PC-3 (cell line): ENCODE measurements at regions not wholly inside any gene's neighbourhood (a gene's known extent, or its start where the extent isn't known, plus 50 kb on each side); places are given as distances from the start of the nearest gene placed in this dataset.

Experiments used
- ATAC-seq: fragments of 200-7000 bp; cut with Tn5 transposase; 2 replicates; pipeline ENCODE4 v1.9.1; 2020; ENCODE audit warnings: mild to moderate bottlenecking, moderate library complexity
- BruUV-seq: library from RNA; stranded (reverse); fragments of 400-500 nt; replicated peaks from 2 replicates; lab custom pipeline; 2021; lab: Mats Ljungman, UMichigan
- CTCF ChIA-PET: fragments of 300-600 bp; sonication (Branson Sonifier 250); formaldehyde crosslinking; loops from one replicate; lab custom pipeline; 2022; ENCODE audit warnings: antibody characterized with exemption; lab: Charles Lee
- POLR2A ChIA-PET: fragments of 300-600 bp; sonication (Branson Sonifier 250); formaldehyde crosslinking; loops from one replicate; lab custom pipeline; 2022; ENCODE audit warnings: antibody characterized with exemption; ENCODE audit not compliant: unreplicated experiment; lab: Charles Lee
- DNase-seq: peaks from one replicate; pipeline ENCODE4 v3.0.0-alpha.2; 2015
- H2AFZ ChIP-seq: fragments of 300-600 bp; sonication (generic); 2 replicates; pipeline ENCODE4 v1.6.0; 2016; ENCODE audit warnings: antibody characterized with exemption, low read length
- H3F3A ChIP-seq: fragments of 300-600 bp; sonication (generic); one replicate; pipeline ENCODE4 v1.6.0; 2017; ENCODE audit warnings: antibody characterized with exemption, low read length, control low read depth, mild to moderate bottlenecking; ENCODE audit not compliant: unreplicated experiment
- H3K27ac ChIP-seq: fragments of 300-600 bp; sonication (generic); 2 replicates; pipeline ENCODE4 v1.5.1; 2016; ENCODE audit warnings: mild to moderate bottlenecking, low read length
- H3K27me3 ChIP-seq: fragments of 300-600 bp; sonication (generic); 2 replicates; pipeline ENCODE4 v1.6.1; 2016; ENCODE audit warnings: low read length, mixed read lengths
- H3K36me3 ChIP-seq: fragments of 300-600 bp; sonication (generic); 2 replicates; pipeline ENCODE4 v1.6.1; 2016; ENCODE audit warnings: low read depth, mixed run types, low read length, mixed read lengths
- H3K4me1 ChIP-seq: fragments of 300-600 bp; sonication (generic); 2 replicates; pipeline ENCODE4 v1.5.1; 2016; ENCODE audit warnings: low read length; ENCODE audit not compliant: insufficient read depth
- H3K4me2 ChIP-seq: fragments of 300-600 bp; sonication (generic); 2 replicates; pipeline ENCODE4 v1.6.0; 2016; ENCODE audit warnings: low read length
- H3K4me3 ChIP-seq: fragments of 300-600 bp; sonication (generic); 2 replicates; pipeline ENCODE4 v1.5.1; 2016; ENCODE audit warnings: mild to moderate bottlenecking, low read length, mixed read lengths
- H3K79me2 ChIP-seq: fragments of 300-600 bp; sonication (generic); 2 replicates; pipeline ENCODE4 v1.6.1; 2017; ENCODE audit warnings: low read length, mixed read lengths
- H3K9ac ChIP-seq: fragments of 300-600 bp; sonication (generic); 2 replicates; pipeline ENCODE4 v1.6.0; 2016; ENCODE audit warnings: mild to moderate bottlenecking, low read length
- H3K9me2 ChIP-seq: fragments of 300-600 bp; sonication (generic); replicated peaks from 2 replicates; pipeline ENCODE4 v1.6.1; 2016; ENCODE audit warnings: mixed run types, low read length, mixed read lengths
- H3K9me3 ChIP-seq: fragments of 300-600 bp; sonication (generic); 2 replicates; pipeline ENCODE4 v1.6.1; 2016; ENCODE audit warnings: low read length, mixed read lengths
- H4K20me1 ChIP-seq: fragments of 300-600 bp; sonication (generic); 2 replicates; pipeline ENCODE4 v1.6.1; 2016; ENCODE audit warnings: low read length, mixed read lengths
- CTCF ChIP-seq: fragments of 300-600 bp; sonication (generic); conservative IDR thresholded peaks from 2 replicates; pipeline ENCODE4 v1.5.1; 2017; ENCODE audit warnings: antibody characterized with exemption, low read depth, mild to moderate bottlenecking, low read length
- EZH2 ChIP-seq: fragments of 300-600 bp; sonication (generic); IDR thresholded peaks from one replicate; pipeline ENCODE4 v1.6.1; 2017; ENCODE audit warnings: antibody characterized with exemption, mild to moderate bottlenecking, low read length; ENCODE audit not compliant: unreplicated experiment
- EZH2phosphoT487 ChIP-seq: fragments of 300-600 bp; sonication (generic); IDR thresholded peaks from 2 replicates; pipeline ENCODE4 v1.6.1; 2018; ENCODE audit warnings: mild to moderate bottlenecking, antibody characterized with exemption, low read length, borderline replicate concordance
- intact Hi-C: fragments of 100-400 bp; cut with micrococcal nuclease; formaldehyde crosslinking; loops from 2 replicates; pipeline ENCODE4 v1.9.0; 2023

- CTCF ChIA-PET = no interaction called here
- Histone ChIP-seq H3K27ac (no peak overlapping the region), H3K4me2 (no peak overlapping the region), H3K4me3 (no peak overlapping the region), H3F3A (no peaks in the 10 kb centered on the region), H3K4me1 (peaks cover 18% of the 10 kb centered on the region), H3K27me3 (peaks cover 47% of the 10 kb centered on the region), H3K36me3 (no peaks in the 10 kb centered on the region), H3K9me3 (no peaks in the 10 kb centered on the region), H4K20me1 (no peaks in the 10 kb centered on the region), H3K79me2 (no peaks in the 10 kb centered on the region), H2AFZ (no peak overlapping the region), H3K9me2 (0 out of 2 replicates have a peak, but pooled peaks cover under 1% of the 10 kb centered on the region), H3K9ac (no peak overlapping the region)
- POLR2A ChIA-PET = no interaction called here
- intact Hi-C loops = no loop called here
- BruUV-seq = no TSS peak
- ATAC-seq (no peak; the same call in 1 of the 2 replicates), DNase-seq (peak; percentile 42)
- TF ChIP-seq CTCF = no peak
- TF ChIP-seq EZH2phosphoT487 = no peak
- no peak for TF ChIP-seq EZH2
These were observed 94.6 kb upstream of the DAAM1 start for GRCh38 chr14:59093902-59094301.

GRCh38 chr14:59096303-59096702, 92.2 kb upstream of the DAAM1 start:
- no TSS peak for BruUV-seq
- Histone ChIP-seq H3K4me3 (no peak overlapping the region), H3K79me2 (no peaks in the 10 kb centered on the region), H3K27ac (no peak overlapping the region), H3K4me1 (peaks cover 18% of the 10 kb centered on the region), H3K4me2 (no peak overlapping the region), H3K9me3 (no peaks in the 10 kb centered on the region), H4K20me1 (no peaks in the 10 kb centered on the region), H3K9ac (no peak overlapping the region), H3K9me2 (peaks cover 7% of the 10 kb centered on the region; the same call in 1 of the 2 replicates), H3K27me3 (peaks cover 42% of the 10 kb centered on the region), H2AFZ (no peak overlapping the region), H3K36me3 (no peaks in the 10 kb centered on the region), H3F3A (no peaks in the 10 kb centered on the region)
- no peak for TF ChIP-seq EZH2phosphoT487
- TF ChIP-seq CTCF = no peak
- no peak for TF ChIP-seq EZH2
- intact Hi-C loops = no loop called here
- ATAC-seq = no peak
- no peak for DNase-seq
- CTCF ChIA-PET = no interaction called here
- POLR2A ChIA-PET = no interaction called here

GRCh38 chr14:59097681-59098080, 90.8 kb upstream of the DAAM1 start:
- DNase-seq = no peak
- Histone ChIP-seq H3K27me3 (peaks cover 42% of the 10 kb centered on the region), H3K9me3 (no peaks in the 10 kb centered on the region), H3F3A (no peaks in the 10 kb centered on the region), H3K27ac (no peak overlapping the region), H3K36me3 (no peaks in the 10 kb centered on the region), H3K9ac (no peak overlapping the region), H2AFZ (no peak overlapping the region), H4K20me1 (no peaks in the 10 kb centered on the region), H3K4me2 (no peak overlapping the region), H3K79me2 (no peaks in the 10 kb centered on the region), H3K9me2 (peaks cover 7% of the 10 kb centered on the region; the same call in 1 of the 2 replicates), H3K4me1 (peaks cover 18% of the 10 kb centered on the region), H3K4me3 (no peak overlapping the region)
- POLR2A ChIA-PET = no interaction called here
- no peak for ATAC-seq
- TF ChIP-seq EZH2phosphoT487 (no peak), CTCF (no peak), EZH2 (no peak)
- no TSS peak for BruUV-seq
- intact Hi-C loops = no loop called here
- CTCF ChIA-PET = no interaction called here
